ENCODE measurements at regions not wholly inside any gene's neighbourhood (a gene's known extent, or its start where the extent isn't known, plus 50 kb on each side); places are given as distances from the start of the nearest gene placed in this dataset.

- TF ChIP-seq POLR2AphosphoS5 (IDR thresholded peaks at IDR 0.05): no peak
- TF ChIP-seq, protein P1, sequence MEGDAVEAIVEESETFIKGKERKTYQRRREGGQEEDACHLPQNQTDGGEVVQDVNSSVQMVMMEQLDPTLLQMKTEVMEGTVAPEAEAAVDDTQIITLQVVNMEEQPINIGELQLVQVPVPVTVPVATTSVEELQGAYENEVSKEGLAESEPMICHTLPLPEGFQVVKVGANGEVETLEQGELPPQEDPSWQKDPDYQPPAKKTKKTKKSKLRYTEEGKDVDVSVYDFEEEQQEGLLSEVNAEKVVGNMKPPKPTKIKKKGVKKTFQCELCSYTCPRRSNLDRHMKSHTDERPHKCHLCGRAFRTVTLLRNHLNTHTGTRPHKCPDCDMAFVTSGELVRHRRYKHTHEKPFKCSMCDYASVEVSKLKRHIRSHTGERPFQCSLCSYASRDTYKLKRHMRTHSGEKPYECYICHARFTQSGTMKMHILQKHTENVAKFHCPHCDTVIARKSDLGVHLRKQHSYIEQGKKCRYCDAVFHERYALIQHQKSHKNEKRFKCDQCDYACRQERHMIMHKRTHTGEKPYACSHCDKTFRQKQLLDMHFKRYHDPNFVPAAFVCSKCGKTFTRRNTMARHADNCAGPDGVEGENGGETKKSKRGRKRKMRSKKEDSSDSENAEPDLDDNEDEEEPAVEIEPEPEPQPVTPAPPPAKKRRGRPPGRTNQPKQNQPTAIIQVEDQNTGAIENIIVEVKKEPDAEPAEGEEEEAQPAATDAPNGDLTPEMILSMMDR (IDR thresholded peaks at IDR 0.05 in 8 of 11, conservative IDR thresholded peaks at IDR 0.05 in 3 of 11): no peak
- no peak for TF ChIP-seq POLR2A (IDR thresholded peaks at IDR 0.05)
- Histone ChIP-seq H3K27ac (no peak overlapping the region), H3K4me1 (no peaks in the 10 kb centered on the region), H3K27me3 (replicated peaks in 1 of 7) (no peaks in the 10 kb centered on the region), H3K9me3 (no peaks in the 10 kb centered on the region), H3K36me3 (no peaks in the 10 kb centered on the region), H3K4me3 (no peak overlapping the region)
- no peak for DNase-seq
- WGBS, 5 donors: 79 to 88% (median 86%) methylated on average over 2 of the region's 2 CpGs
- intact Hi-C loops (cut with DNase I; ENCODE audit: low total_unique reads): no loop called here
Observed at GRCh38 chr13:78190296-78190695, 271.7 kb upstream of the EDNRB start.

DNA sequence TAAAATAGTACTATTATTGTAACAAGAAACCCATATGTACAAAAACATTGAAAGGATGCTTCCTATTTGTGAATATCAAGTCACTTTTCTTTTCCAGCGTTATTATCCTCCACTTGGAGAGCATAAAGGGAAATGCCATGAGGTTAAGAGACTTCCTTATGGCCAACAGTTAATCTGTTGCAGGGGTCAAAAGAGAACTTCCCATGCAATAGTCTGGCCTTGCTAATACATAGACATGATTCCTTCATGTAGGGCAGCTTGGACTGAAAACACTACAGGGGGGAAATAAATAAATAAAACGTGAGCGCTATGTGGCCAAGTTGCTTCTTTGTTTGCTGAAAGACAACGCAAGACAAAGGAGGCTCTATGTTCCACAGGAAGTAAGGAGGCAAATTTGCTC, 269.1 kb upstream of the EDNRB start:
- Histone ChIP-seq H3K27ac (no peak overlapping the region), H3K27me3 (replicated peaks in 1 of 7) (no peaks in the 10 kb centered on the region), H3K4me3 (no peak overlapping the region), H3K36me3 (no peaks in the 10 kb centered on the region), H3K4me1 (no peaks in the 10 kb centered on the region), H3K9me3 (peaks cover 0 to 4% (median 0%) of the 10 kb centered on the region in 8 donors)
- no peak for DNase-seq
- 55 to 74% (median 63%) methylated on average over 4 of the region's 4 CpGs for WGBS, 5 donors
- no peak for TF ChIP-seq POLR2A (IDR thresholded peaks at IDR 0.05)
- TF ChIP-seq POLR2AphosphoS5 (IDR thresholded peaks at IDR 0.05): no peak
- TF ChIP-seq, protein P1 (IDR thresholded peaks at IDR 0.05 in 8 of 11, conservative IDR thresholded peaks at IDR 0.05 in 3 of 11): no peak
- intact Hi-C loops (cut with DNase I; ENCODE audit: low total_unique reads): no loop called here

DNA sequence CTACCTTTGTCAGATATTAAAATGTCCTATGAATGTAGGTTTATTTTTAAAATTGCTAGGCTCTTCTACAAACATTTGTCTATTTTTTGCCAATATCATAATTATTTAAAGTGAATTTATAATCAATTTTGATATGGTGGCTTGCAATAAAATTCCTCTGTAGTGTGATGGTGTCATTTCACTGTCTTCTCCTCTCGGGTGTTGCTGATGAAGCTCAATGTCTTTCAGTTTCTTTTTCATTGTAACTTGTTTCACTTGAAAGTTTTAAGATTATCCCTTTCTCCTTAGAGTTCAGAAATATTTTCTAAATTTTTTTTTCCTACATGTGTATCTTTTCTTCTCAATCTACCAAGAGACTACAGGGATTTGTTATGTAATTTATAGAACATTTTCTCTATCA, 267.1 kb upstream of the EDNRB start:
- Histone ChIP-seq H3K36me3 (no peaks in the 10 kb centered on the region), H3K4me1 (no peaks in the 10 kb centered on the region), H3K27me3 (replicated peaks in 1 of 7) (no peaks in the 10 kb centered on the region), H3K9me3 (peaks cover 0 to 4% (median 0%) of the 10 kb centered on the region in 8 donors), H3K4me3 (no peak overlapping the region), H3K27ac (no peak overlapping the region)
- intact Hi-C loops (cut with DNase I; ENCODE audit: low total_unique reads): no loop called here
- no peak for DNase-seq
- WGBS, 5 donors: 67 to 89% (median 75%) methylated on average over 1 of the region's 1 CpG
- TF ChIP-seq POLR2A (IDR thresholded peaks at IDR 0.05): no peak
- no peak for TF ChIP-seq POLR2AphosphoS5 (IDR thresholded peaks at IDR 0.05)
- TF ChIP-seq, protein P1 (IDR thresholded peaks at IDR 0.05 in 8 of 11, conservative IDR thresholded peaks at IDR 0.05 in 3 of 11): no peak

GRCh38 chr13:78183732-78184131, 265.1 kb upstream of the EDNRB start:
- TF ChIP-seq POLR2AphosphoS5 (IDR thresholded peaks at IDR 0.05) (no peak), POLR2A (IDR thresholded peaks at IDR 0.05) (no peak)
- peaks cover 0 to 5% (median 0%) of the 10 kb centered on the region in 8 donors for H3K9me3 ChIP-seq
- H3K4me1 ChIP-seq: no peaks in the 10 kb centered on the region
- no peak overlapping the region for H3K27ac ChIP-seq
- no peaks in the 10 kb centered on the region for H3K36me3 ChIP-seq
- no peak for DNase-seq
- no peak overlapping the region for H3K4me3 ChIP-seq
- WGBS, 5 donors: 55 to 81% (median 65%) methylated on average over 2 of the region's 2 CpGs
- intact Hi-C loops (cut with DNase I; ENCODE audit: low total_unique reads): no loop called here
- H3K27me3 ChIP-seq (replicated peaks in 1 of 7): no peaks in the 10 kb centered on the region

DNA sequence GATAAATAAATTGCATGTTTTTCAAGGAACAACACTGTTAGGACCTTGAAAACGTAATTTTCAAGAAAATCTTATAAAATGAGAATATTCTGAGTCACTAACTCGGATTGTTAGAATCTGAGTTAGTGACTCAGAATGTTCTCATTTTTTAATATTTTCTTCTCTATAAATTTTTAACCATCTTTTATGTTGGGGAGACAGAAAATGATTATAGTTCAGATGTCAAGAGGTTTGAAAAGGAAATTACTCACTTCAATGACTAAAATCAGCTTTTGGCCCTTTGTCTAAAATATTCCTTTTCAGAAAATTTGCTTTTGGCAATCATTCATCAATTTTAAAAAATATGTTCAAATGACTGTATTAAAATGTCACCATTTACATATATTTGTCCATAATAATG, 264.2 kb upstream of the EDNRB start:
- H3K9me3 ChIP-seq: peaks cover 0 to 5% (median 0%) of the 10 kb centered on the region in 8 donors
- H3K27ac ChIP-seq: no peak overlapping the region
- 59 to 77% (median 63%) methylated on average over 2 of the region's 2 CpGs for WGBS, 5 donors
- no peak overlapping the region for H3K4me3 ChIP-seq
- no peaks in the 10 kb centered on the region for H3K27me3 ChIP-seq (replicated peaks in 1 of 7)
- H3K36me3 ChIP-seq: no peaks in the 10 kb centered on the region
- DNase-seq: no peak
- no peak for TF ChIP-seq POLR2A (IDR thresholded peaks at IDR 0.05)
- TF ChIP-seq, protein P1 (IDR thresholded peaks at IDR 0.05 in 8 of 11, conservative IDR thresholded peaks at IDR 0.05 in 3 of 11): no peak
- no peak for TF ChIP-seq POLR2AphosphoS5 (IDR thresholded peaks at IDR 0.05)
- intact Hi-C loops (cut with DNase I; ENCODE audit: low total_unique reads): no loop called here
- no peaks in the 10 kb centered on the region for H3K4me1 ChIP-seq
